ENCODE measurements at regions not wholly inside any gene's neighbourhood (a gene's known extent, or its start where the extent isn't known, plus 50 kb on each side); places are given as distances from the start of the nearest gene placed in this dataset.

GRCh38 chr5:5564898-5565297 lies 142.4 kb downstream of the ICE1 start:
- Histone ChIP-seq H3K4me3 (ENCODE audit: severe bottlenecking) (no peak overlapping the region), H3K4me1 (ENCODE audit: insufficient read depth, poor library complexity, severe bottlenecking) (no peaks in the 10 kb centered on the region), H3K36me3 (ENCODE audit: low read depth) (no peaks in the 10 kb centered on the region), H3K9me3 (ENCODE audit: severe bottlenecking) (no peaks in the 10 kb centered on the region), H3K27ac (ENCODE audit: poor library complexity, severe bottlenecking) (no peak overlapping the region), H3K27me3 (ENCODE audit: insufficient read depth, poor library complexity, severe bottlenecking) (peaks cover 9% of the 10 kb centered on the region)
- DNase-seq (ENCODE audit: low spot score) (no peak), ATAC-seq (ENCODE audit: low read depth) (no peak)
- TF ChIP-seq CTCF (IDR thresholded peaks at IDR 0.05; ENCODE audit: poor library complexity, severe bottlenecking): no peak

GRCh38 chr5:5560016-5560415 lies 137.5 kb downstream of the ICE1 start:
- Histone ChIP-seq H3K36me3 (ENCODE audit: low read depth) (no peaks in the 10 kb centered on the region), H3K27ac (ENCODE audit: poor library complexity, severe bottlenecking) (no peak overlapping the region), H3K9me3 (ENCODE audit: severe bottlenecking) (no peaks in the 10 kb centered on the region), H3K4me3 (ENCODE audit: severe bottlenecking) (no peak overlapping the region), H3K4me1 (ENCODE audit: insufficient read depth, poor library complexity, severe bottlenecking) (no peaks in the 10 kb centered on the region), H3K27me3 (ENCODE audit: insufficient read depth, poor library complexity, severe bottlenecking) (peaks cover 9% of the 10 kb centered on the region)
- DNase-seq (ENCODE audit: low spot score): no peak
- no peak for ATAC-seq (ENCODE audit: low read depth)
- no peak for TF ChIP-seq CTCF (IDR thresholded peaks at IDR 0.05; ENCODE audit: poor library complexity, severe bottlenecking)

GRCh38 chr5:5558638-5559527 lies 136.4 kb downstream of the ICE1 start:
- no peak for TF ChIP-seq CTCF (IDR thresholded peaks at IDR 0.05; ENCODE audit: poor library complexity, severe bottlenecking)
- peaks cover 9% of the 10 kb centered on the region for H3K27me3 ChIP-seq (ENCODE audit: insufficient read depth, poor library complexity, severe bottlenecking)
- no peak overlapping the region for H3K27ac ChIP-seq (ENCODE audit: poor library complexity, severe bottlenecking)
- H3K4me1 ChIP-seq (ENCODE audit: insufficient read depth, poor library complexity, severe bottlenecking): no peaks in the 10 kb centered on the region
- no peak for ATAC-seq (ENCODE audit: low read depth)
- no peak overlapping the region for H3K4me3 ChIP-seq (ENCODE audit: severe bottlenecking)
- DNase-seq (ENCODE audit: low spot score): no peak
- H3K36me3 ChIP-seq (ENCODE audit: low read depth): no peaks in the 10 kb centered on the region
- no peaks in the 10 kb centered on the region for H3K9me3 ChIP-seq (ENCODE audit: severe bottlenecking)

- no peak overlapping the region for H3K4me3 ChIP-seq (ENCODE audit: severe bottlenecking)
- H3K36me3 ChIP-seq (ENCODE audit: low read depth): no peaks in the 10 kb centered on the region
- TF ChIP-seq CTCF (IDR thresholded peaks at IDR 0.05; ENCODE audit: poor library complexity, severe bottlenecking): no peak
- no peak for ATAC-seq (ENCODE audit: low read depth)
- H3K9me3 ChIP-seq (ENCODE audit: severe bottlenecking): no peaks in the 10 kb centered on the region
- DNase-seq (ENCODE audit: low spot score): no peak
- H3K27ac ChIP-seq (ENCODE audit: poor library complexity, severe bottlenecking): no peak overlapping the region
- H3K27me3 ChIP-seq (ENCODE audit: insufficient read depth, poor library complexity, severe bottlenecking): peaks cover 8% of the 10 kb centered on the region
- H3K4me1 ChIP-seq (ENCODE audit: insufficient read depth, poor library complexity, severe bottlenecking): no peaks in the 10 kb centered on the region
These were observed 135.6 kb downstream of the ICE1 start for GRCh38 chr5:5558102-5558501.

GRCh38 chr5:5551499-5551898 lies 129.0 kb downstream of the ICE1 start:
- Histone ChIP-seq H3K27me3 (ENCODE audit: insufficient read depth, poor library complexity, severe bottlenecking) (no peaks in the 10 kb centered on the region), H3K9me3 (ENCODE audit: severe bottlenecking) (no peaks in the 10 kb centered on the region), H3K36me3 (ENCODE audit: low read depth) (no peaks in the 10 kb centered on the region), H3K27ac (ENCODE audit: poor library complexity, severe bottlenecking) (no peak overlapping the region), H3K4me1 (ENCODE audit: insufficient read depth, poor library complexity, severe bottlenecking) (no peaks in the 10 kb centered on the region), H3K4me3 (ENCODE audit: severe bottlenecking) (no peak overlapping the region)
- no peak for DNase-seq (ENCODE audit: low spot score)
- no peak for ATAC-seq (ENCODE audit: low read depth)
- TF ChIP-seq CTCF (IDR thresholded peaks at IDR 0.05; ENCODE audit: poor library complexity, severe bottlenecking): no peak
